K562 (cell line): ENCODE measurements at regions not wholly inside any gene's neighbourhood (a gene's known extent, or its start where the extent isn't known, plus 50 kb on each side); places are given as distances from the start of the nearest gene placed in this dataset.

Experiments
- ATAC-seq: fragments of 200-7000 bp; cut with Tn5 transposase; 3 replicates; pipeline ENCODE4 v1.9.1; 2020; ENCODE audit warnings: moderate library complexity
- BruUV-seq: library from RNA; stranded (reverse); fragments of 400-500 nt; replicated peaks from 2 replicates; lab custom pipeline; 2021; lab: Mats Ljungman, UMichigan
- CTCF ChIA-PET: fragments of 300-600 bp; formaldehyde crosslinking; extraction: SDS; loops from one replicate; lab custom pipeline; 2021; ENCODE audit warnings: low intra/inter-chr PET ratio; lab: Yijun Ruan, JAX
- POLR2A ChIA-PET: fragments of 300-600, 350-650 bp; sonication (Branson Sonifier 250); formaldehyde crosslinking; extraction: SDS; loops from one replicate; lab custom pipeline; 2021; ENCODE audit warnings: antibody characterized with exemption, inconsistent platforms; lab: Yijun Ruan, JAX
- DNase-seq, 4 experiments: peaks; one replicate each; pipeline versions ENCODE4 v3.0.0 to v3.0.0-alpha.2; 2011 to 2018; ENCODE audit warnings: low spot score in 3 of 4, mixed read lengths in 3 of 4; ENCODE audit errors: extremely low read depth in 1 of 4
- FAIRE-seq: peaks from 2 replicates; lab custom pipeline; 2011; peaks lifted over from hg19 to GRCh38; lab: Jason Lieb, UNC
- H2AFZ ChIP-seq: 2 replicates; pipeline ENCODE4 v1.6.0; 2011; ENCODE audit warnings: low read depth, low read length, control low read depth, inconsistent platforms
- H3K27ac ChIP-seq: fragments of 200-600 bp; 3 replicates; pipeline ENCODE4 v1.8.0; 2011; ENCODE audit warnings: low read depth, mild to moderate bottlenecking, control low read depth, inconsistent platforms, low read length, moderate library complexity, mixed read lengths; ENCODE audit errors: extremely low read depth
- H3K27me3 ChIP-seq, 2 experiments: fragments of 300-600 bp in 1 of 2; 2 replicates in 1 of 2; 3 replicates in 1 of 2; pipeline versions ENCODE4 v1.6.0 to v1.8.0; 2011; ENCODE audit warnings: inconsistent platforms in 2 of 2, low read length in 2 of 2, mild to moderate bottlenecking in 1 of 2, mixed read lengths in 1 of 2, moderate library complexity in 1 of 2; ENCODE audit not compliant: control insufficient read depth in 2 of 2, insufficient read depth in 2 of 2
- H3K36me3 ChIP-seq: fragments of 300-600 bp; 3 replicates; pipeline ENCODE4 v1.8.0; 2011; ENCODE audit warnings: mild to moderate bottlenecking, low read length, inconsistent platforms; ENCODE audit not compliant: control insufficient read depth, insufficient read depth
- H3K4me1 ChIP-seq, 2 experiments: fragments of 200-600 bp in 1 of 2; replicated peaks in 1 of 2; 2 replicates in 1 of 2; 3 replicates in 1 of 2; pipeline versions ENCODE4 v1.5.1 to v1.8.0; 2011; ENCODE audit warnings: inconsistent platforms in 2 of 2, low read length in 2 of 2, mild to moderate bottlenecking in 1 of 2, mixed read lengths in 1 of 2, moderate library complexity in 1 of 2; ENCODE audit not compliant: control insufficient read depth in 2 of 2, insufficient read depth in 2 of 2
- H3K4me2 ChIP-seq: 2 replicates; pipeline ENCODE4 v1.6.1; 2011; ENCODE audit warnings: low read length, control low read depth, inconsistent platforms, mixed read lengths; ENCODE audit not compliant: insufficient read depth
- H3K4me3 ChIP-seq: fragments of 200-600 bp; sonication (generic), shearing (Covaris generic); 2 replicates; pipeline ENCODE4 v1.5.1; 2016; ENCODE audit warnings: control low read depth, inconsistent platforms
- H3K79me2 ChIP-seq: fragments of 200-600 bp; 3 replicates; pipeline ENCODE4 v1.8.0; 2011; ENCODE audit warnings: low read length, inconsistent platforms; ENCODE audit not compliant: control insufficient read depth, insufficient read depth
- H3K9ac ChIP-seq, 2 experiments: 2 replicates each; pipeline versions ENCODE4 v1.6.0 to v1.6.1; 2011; ENCODE audit warnings: low read depth in 2 of 2, low read length in 2 of 2, control low read depth in 1 of 2, inconsistent platforms in 1 of 2, mild to moderate bottlenecking in 1 of 2, mixed read lengths in 1 of 2; ENCODE audit not compliant: insufficient read depth in 1 of 2
- H3K9me1 ChIP-seq: one replicate; pipeline ENCODE4 v1.6.0; 2011; ENCODE audit warnings: inconsistent platforms, mild to moderate bottlenecking, low read length, moderate library complexity; ENCODE audit not compliant: control insufficient read depth, insufficient read depth
- H3K9me3 ChIP-seq: replicated peaks from 2 replicates; pipeline ENCODE4 v1.5.1; 2011; ENCODE audit warnings: low read depth, low read length, inconsistent platforms; ENCODE audit not compliant: control insufficient read depth, insufficient read depth
- H4K20me1 ChIP-seq: replicated peaks from 2 replicates; pipeline ENCODE4 v1.6.1; 2011; ENCODE audit warnings: low read length, inconsistent platforms, mixed read lengths; ENCODE audit not compliant: control insufficient read depth, insufficient read depth
- ARHGAP35 ChIP-seq: fragments of 450-650 bp; IDR thresholded peaks from 2 replicates; pipeline ENCODE4 v1.6.1; 2018; ENCODE audit not compliant: partially characterized antibody
- HCFC1 ChIP-seq: IDR thresholded peaks from 2 replicates; pipeline ENCODE4 v1.6.1; 2012; ENCODE audit warnings: low read depth, low read length, improper control_type of control experiment
- HES1 ChIP-seq: fragments of 450-650 bp; IDR thresholded peaks from 2 replicates; pipeline ENCODE4 v1.6.1; 2016; ENCODE audit warnings: low read depth, mild to moderate bottlenecking, moderate library complexity
- HSF4 ChIP-seq: fragments of 250-450 bp; sonication (Bioruptor Pico); IDR thresholded peaks from 2 replicates; pipeline ENCODE4 v2.1.2; 2022; ENCODE audit warnings: mild to moderate bottlenecking, moderate library complexity, borderline replicate concordance
- KLF16 ChIP-seq: IDR thresholded peaks from 2 replicates; pipeline ENCODE4 v1.6.1; 2016; ENCODE audit warnings: antibody characterized with exemption
- MBD1 ChIP-seq: fragments of 250-450 bp; sonication (Bioruptor Pico); IDR thresholded peaks from 2 replicates; pipeline ENCODE4 v1.8.0; 2022; ENCODE audit warnings: inconsistent platforms
- PHB ChIP-seq: fragments of 250-450 bp; sonication (Bioruptor Pico); IDR thresholded peaks from 2 replicates; pipeline ENCODE4 v1.5.0; 2021
- PTTG1 ChIP-seq: fragments of 450-650 bp; IDR thresholded peaks from 2 replicates; pipeline ENCODE4 v1.6.1; 2016; ENCODE audit warnings: low read depth, mild to moderate bottlenecking, missing genetic modification characterization, missing compliant biosample characterization
- SNRNP70 ChIP-seq: fragments of 200-400 bp; formaldehyde crosslinking; optimal IDR thresholded peaks from 2 replicates; pipeline ENCODE3; 2017; ENCODE audit warnings: low read depth, low read length
- STAT5B ChIP-seq: fragments of 250-450 bp; sonication (Bioruptor Pico); IDR thresholded peaks from 2 replicates; pipeline ENCODE4 v1.8.0; 2021; ENCODE audit warnings: mild to moderate bottlenecking, inconsistent platforms
- TCF3 ChIP-seq: sonication (generic); formaldehyde crosslinking; IDR thresholded peaks from 2 replicates; pipeline ENCODE4 v1.4.0; 2020; ENCODE audit warnings: mild to moderate bottlenecking, missing genetic modification reagents
- ZNF551 ChIP-seq: fragments of 250-450 bp; sonication (Bioruptor Pico); IDR thresholded peaks from 2 replicates; pipeline ENCODE4 v1.5.0; 2021; ENCODE audit warnings: mild to moderate bottlenecking, moderate library complexity
- ZNF707 ChIP-seq: fragments of 250-450 bp; sonication (Bioruptor Pico); conservative IDR thresholded peaks from 2 replicates; pipeline ENCODE4 v1.8.0; 2022; ENCODE audit warnings: inconsistent platforms, mild to moderate bottlenecking, moderate library complexity
- in situ Hi-C: fragments of 300-500 bp; cut with MboI; formaldehyde crosslinking; loops from 4 replicates; pipeline ENCODE4 v1.15.0; 2018; ENCODE audit warnings: inconsistent platforms, mixed read lengths
- intact Hi-C: fragments of 100-400 bp; cut with micrococcal nuclease; formaldehyde crosslinking; loops from 2 replicates; pipeline ENCODE4 v1.14.2; 2022
- TF ChIP-seq, protein P1 (sequence below): fragments of 200-400 bp; formaldehyde crosslinking; IDR thresholded peaks from 2 replicates; pipeline ENCODE4 v1.6.1; 2017; ENCODE audit warnings: mild to moderate bottlenecking, low read depth, low read length, moderate library complexity
- TF ChIP-seq, protein P2 (sequence below): fragments of 250-450 bp; sonication (Bioruptor Pico); IDR thresholded peaks from 2 replicates; pipeline ENCODE4 v1.8.0; 2022; ENCODE audit warnings: moderate library complexity, mild to moderate bottlenecking, inconsistent platforms

DNA sequence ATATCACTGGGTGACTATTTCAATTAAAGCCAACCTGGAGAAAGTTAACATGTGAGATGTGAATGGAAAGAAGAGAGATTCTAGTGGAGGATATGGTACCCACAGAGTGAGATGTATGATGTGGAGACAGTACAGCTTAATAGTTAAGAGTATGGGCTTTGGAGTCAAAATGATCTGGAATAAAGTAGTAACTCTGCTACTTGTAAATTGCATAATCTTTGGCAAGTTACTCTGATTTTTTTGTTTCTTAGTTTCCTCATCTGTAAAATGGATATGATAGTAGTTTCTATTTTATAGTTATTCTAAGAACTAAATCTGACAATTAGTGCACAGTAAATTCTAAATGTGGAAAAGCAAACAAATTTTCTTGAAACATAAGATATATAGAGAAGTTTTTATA is 79.2 kb downstream of the ISOC1 start:
- Histone ChIP-seq H3K4me3 (no peak overlapping the region), H4K20me1 (no peaks in the 10 kb centered on the region), H3K9ac (no peak overlapping the region), H3K27ac (no peak overlapping the region), H3K27me3 (no peaks in the 10 kb centered on the region), H3K4me2 (no peak overlapping the region), H3K9me1 (no peaks in the 10 kb centered on the region), H3K9me3 (no peaks in the 10 kb centered on the region), H3K79me2 (no peaks in the 10 kb centered on the region), H3K4me1 (no peaks in the 10 kb centered on the region)
- ChIA-PET CTCF (no interaction called here), POLR2A (no interaction called here)
- in situ Hi-C loops, result no loop called here
- ATAC-seq, result no peak
- DNase-seq, result no peak
- no peak for TF ChIP-seq PHB (CRISPR knock-in tag)
- no peak for TF ChIP-seq ZNF551 (CRISPR knock-in tag)
- no peak for TF ChIP-seq STAT5B (CRISPR knock-in tag)
- TF ChIP-seq PTTG1 (tag), result no peak
- no peak for TF ChIP-seq SNRNP70
- TF ChIP-seq HES1, result no peak
- TF ChIP-seq, protein P1, sequence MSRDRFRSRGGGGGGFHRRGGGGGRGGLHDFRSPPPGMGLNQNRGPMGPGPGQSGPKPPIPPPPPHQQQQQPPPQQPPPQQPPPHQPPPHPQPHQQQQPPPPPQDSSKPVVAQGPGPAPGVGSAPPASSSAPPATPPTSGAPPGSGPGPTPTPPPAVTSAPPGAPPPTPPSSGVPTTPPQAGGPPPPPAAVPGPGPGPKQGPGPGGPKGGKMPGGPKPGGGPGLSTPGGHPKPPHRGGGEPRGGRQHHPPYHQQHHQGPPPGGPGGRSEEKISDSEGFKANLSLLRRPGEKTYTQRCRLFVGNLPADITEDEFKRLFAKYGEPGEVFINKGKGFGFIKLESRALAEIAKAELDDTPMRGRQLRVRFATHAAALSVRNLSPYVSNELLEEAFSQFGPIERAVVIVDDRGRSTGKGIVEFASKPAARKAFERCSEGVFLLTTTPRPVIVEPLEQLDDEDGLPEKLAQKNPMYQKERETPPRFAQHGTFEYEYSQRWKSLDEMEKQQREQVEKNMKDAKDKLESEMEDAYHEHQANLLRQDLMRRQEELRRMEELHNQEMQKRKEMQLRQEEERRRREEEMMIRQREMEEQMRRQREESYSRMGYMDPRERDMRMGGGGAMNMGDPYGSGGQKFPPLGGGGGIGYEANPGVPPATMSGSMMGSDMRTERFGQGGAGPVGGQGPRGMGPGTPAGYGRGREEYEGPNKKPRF, result no peak
- TF ChIP-seq, protein P2, sequence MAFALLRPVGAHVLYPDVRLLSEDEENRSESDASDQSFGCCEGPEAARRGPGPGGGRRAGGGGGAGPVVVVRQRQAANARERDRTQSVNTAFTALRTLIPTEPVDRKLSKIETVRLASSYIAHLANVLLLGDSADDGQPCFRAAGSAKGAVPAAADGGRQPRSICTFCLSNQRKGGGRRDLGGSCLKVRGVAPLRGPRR (CRISPR knock-in tag), result no peak
- TF ChIP-seq TCF3, result no peak
- TF ChIP-seq HSF4 (CRISPR knock-in tag), result no peak
- no peak for TF ChIP-seq ZNF707 (CRISPR knock-in tag)
- TF ChIP-seq MBD1 (CRISPR knock-in tag), result no peak
- no peak for TF ChIP-seq HCFC1
- no peak for TF ChIP-seq KLF16
- no peak for TF ChIP-seq ARHGAP35
- TF ChIP-seq, all 486 proteins: peak for 0
- no peaks in the 10 kb centered on the region for H3K36me3 ChIP-seq
- no TSS peak for BruUV-seq
- intact Hi-C loops, result loop anchor here (5.0 kb wide), 1 partner anchor 594 kb away; no protein-coding TSS in a partner anchor
- no peak for FAIRE-seq
- no peak overlapping the region for H2AFZ ChIP-seq
